HEK293 (cell line): ENCODE measurements at regions not wholly inside any gene's neighbourhood (a gene's known extent, or its start where the extent isn't known, plus 50 kb on each side); places are given as distances from the start of the nearest gene placed in this dataset.
"Not testable (repeated sequence)": the region's sequence is repeated elsewhere in the genome, so short reads cannot be mapped to it uniquely, and the experiment has no call there.

Experiments
- CTCF ChIA-PET: fragments of 350-600 bp; formaldehyde crosslinking; extraction: SDS; loops from one replicate; lab custom pipeline; 2021; ENCODE audit warnings: antibody characterized with exemption; lab: Yijun Ruan, JAX
- POLR2A ChIA-PET: fragments of 300-600 bp; formaldehyde crosslinking; extraction: SDS; loops from one replicate; lab custom pipeline; 2020; ENCODE audit warnings: antibody characterized with exemption, inconsistent platforms; lab: Yijun Ruan, JAX
- H3K27ac ChIP-seq: fragments of 200-500 bp; sonication (Bioruptor generic); 2 replicates; pipeline ENCODE4 v1.5.1; 2014; ENCODE audit warnings: low read depth, low read length, control low read depth, inconsistent platforms; ENCODE audit errors: extremely low read depth
- H3K36me3 ChIP-seq, 2 experiments: fragments of 200-500 bp in 1 of 2; sonication (Bioruptor generic) in 1 of 2; 1 replicate in 1 of 2; 2 replicates in 1 of 2; pipeline ENCODE4 v1.5.1; 2014 to 2017; ENCODE audit warnings: inconsistent platforms in 2 of 2, low read length in 2 of 2; ENCODE audit not compliant: control insufficient read depth in 2 of 2, insufficient read depth in 1 of 2
- H3K4me1 ChIP-seq: fragments of 200-500 bp; sonication (Bioruptor generic); 2 replicates; pipeline ENCODE4 v1.5.1; 2014; ENCODE audit warnings: mild to moderate bottlenecking, low read length, inconsistent platforms; ENCODE audit not compliant: control insufficient read depth, insufficient read depth
- H3K4me3 ChIP-seq: 2 replicates; pipeline ENCODE4 v1.5.1; 2011; ENCODE audit warnings: low read depth, mild to moderate bottlenecking, control low read depth, low read length, moderate library complexity
- H3K9me3 ChIP-seq: fragments of 200-500 bp; sonication (Bioruptor generic); 2 replicates; pipeline ENCODE4 v1.5.1; 2014; ENCODE audit warnings: low read depth, low read length, inconsistent platforms; ENCODE audit not compliant: control insufficient read depth, insufficient read depth
- BCL11A ChIP-seq: fragments of 450-650 bp; formaldehyde crosslinking; IDR thresholded peaks from 2 replicates; pipeline ENCODE4 v1.5.1; 2016; ENCODE audit warnings: low read depth, missing biosample characterization, missing genetic modification characterization
- BCL6B ChIP-seq: fragments of 450-650 bp; formaldehyde crosslinking; IDR thresholded peaks from 2 replicates; pipeline ENCODE4 v1.5.1; 2017; ENCODE audit warnings: missing biosample characterization, missing genetic modification characterization
- EGR2 ChIP-seq: fragments of 450-650 bp; formaldehyde crosslinking; IDR thresholded peaks from 2 replicates; pipeline ENCODE4 v1.5.1; 2016; ENCODE audit warnings: low read depth, missing biosample characterization, missing genetic modification characterization
- GLIS2 ChIP-seq: fragments of 450-650 bp; formaldehyde crosslinking; IDR thresholded peaks from 2 replicates; pipeline ENCODE4 v1.5.1; 2016; ENCODE audit warnings: missing biosample characterization, missing genetic modification characterization
- KLF1 ChIP-seq: fragments of 450-650 bp; formaldehyde crosslinking; IDR thresholded peaks from 2 replicates; pipeline ENCODE4 v1.5.1; 2016; ENCODE audit warnings: missing biosample characterization, missing genetic modification characterization
- OVOL3 ChIP-seq: fragments of 450-650 bp; formaldehyde crosslinking; IDR thresholded peaks from 2 replicates; pipeline ENCODE4 v1.5.1; 2016; ENCODE audit warnings: missing biosample characterization, missing genetic modification characterization
- SETDB1 ChIP-seq: IDR thresholded peaks from one replicate; pipeline ENCODE4 v1.6.1; 2017; ENCODE audit warnings: mild to moderate bottlenecking, low read length, moderate library complexity, mixed read lengths; ENCODE audit not compliant: insufficient read length
- SP3 ChIP-seq: fragments of 450-650 bp; formaldehyde crosslinking; IDR thresholded peaks from 2 replicates; pipeline ENCODE4 v1.5.1; 2016; ENCODE audit warnings: missing biosample characterization, missing genetic modification characterization
- ZBTB17 ChIP-seq: fragments of 450-650 bp; formaldehyde crosslinking; IDR thresholded peaks from 2 replicates; pipeline ENCODE4 v1.5.1; 2016; ENCODE audit warnings: missing biosample characterization, missing genetic modification characterization
- ZNF146 ChIP-seq: fragments of 450-650 bp; formaldehyde crosslinking; IDR thresholded peaks from 2 replicates; pipeline ENCODE4 v1.5.1; 2016; ENCODE audit warnings: missing biosample characterization, missing genetic modification characterization
- ZNF169 ChIP-seq: fragments of 450-650 bp; formaldehyde crosslinking; IDR thresholded peaks from 2 replicates; pipeline ENCODE4 v1.5.1; 2016; ENCODE audit warnings: missing biosample characterization, missing genetic modification characterization
- ZNF2 ChIP-seq: fragments of 450-650 bp; formaldehyde crosslinking; IDR thresholded peaks from 2 replicates; pipeline ENCODE4 v1.5.1; 2016; ENCODE audit warnings: missing biosample characterization, missing genetic modification characterization
- ZNF23 ChIP-seq: fragments of 450-650 bp; formaldehyde crosslinking; IDR thresholded peaks from 2 replicates; pipeline ENCODE4 v1.5.1; 2016; ENCODE audit warnings: missing biosample characterization, missing genetic modification characterization, borderline replicate concordance
- ZNF280D ChIP-seq: fragments of 450-650 bp; formaldehyde crosslinking; IDR thresholded peaks from 2 replicates; pipeline ENCODE4 v1.5.1; 2016; ENCODE audit warnings: missing biosample characterization, missing genetic modification characterization
- ZNF324 ChIP-seq: fragments of 450-650 bp; formaldehyde crosslinking; IDR thresholded peaks from 2 replicates; pipeline ENCODE4 v1.5.1; 2016; ENCODE audit warnings: missing biosample characterization, missing genetic modification characterization
- ZNF529 ChIP-seq: fragments of 450-650 bp; formaldehyde crosslinking; IDR thresholded peaks from 2 replicates; pipeline ENCODE4 v1.5.1; 2017; ENCODE audit warnings: missing genetic modification characterization, missing biosample characterization; ENCODE audit not compliant: insufficient replicate concordance
- ZNF571 ChIP-seq: fragments of 450-650 bp; formaldehyde crosslinking; IDR thresholded peaks from 2 replicates; pipeline ENCODE4 v1.5.0; 2017; ENCODE audit warnings: missing biosample characterization, missing genetic modification characterization
- ZNF585B ChIP-seq: fragments of 450-650 bp; formaldehyde crosslinking; IDR thresholded peaks from 2 replicates; pipeline ENCODE4 v1.5.1; 2016; ENCODE audit warnings: missing biosample characterization, missing genetic modification characterization
- TF ChIP-seq, protein P1 (sequence below): fragments of 450-650 bp; formaldehyde crosslinking; IDR thresholded peaks from 2 replicates; pipeline ENCODE4 v1.5.1; 2016; ENCODE audit warnings: missing biosample characterization, missing genetic modification characterization
- TF ChIP-seq, protein P2 (sequence below): fragments of 450-650 bp; formaldehyde crosslinking; IDR thresholded peaks from 2 replicates; pipeline ENCODE4 v1.5.1; 2016; ENCODE audit warnings: missing biosample characterization, missing genetic modification characterization

- TF ChIP-seq ZNF280D (tag by site-specific recombination) (peak; percentile 76; the same call in 1 of the 2 replicates), ZNF146 (tag by site-specific recombination) (peak; percentile 92)
- TF ChIP-seq, protein P1, sequence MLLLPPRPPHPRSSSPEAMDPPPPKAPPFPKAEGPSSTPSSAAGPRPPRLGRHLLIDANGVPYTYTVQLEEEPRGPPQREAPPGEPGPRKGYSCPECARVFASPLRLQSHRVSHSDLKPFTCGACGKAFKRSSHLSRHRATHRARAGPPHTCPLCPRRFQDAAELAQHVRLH (tag by site-specific recombination) = peak; percentile 65; the same call in 1 of the 2 replicates
- TF ChIP-seq, all 188 proteins: peak for 3; not testable (repeated sequence) for 185
- H3K27ac ChIP-seq, H3K4me3 ChIP-seq, POLR2A ChIA-PET, H3K36me3 ChIP-seq, H3K9me3 ChIP-seq, H3K4me1 ChIP-seq: not testable (repeated sequence)
- CTCF ChIA-PET = interaction anchor here (0.7 kb wide), 1 partner anchor 8 kb away, joined by 3 read pairs; no protein-coding TSS in a partner anchor
These were observed 219.4 kb downstream of the CYB561 start for GRCh38 chr17:63226720-63227119.

DNA sequence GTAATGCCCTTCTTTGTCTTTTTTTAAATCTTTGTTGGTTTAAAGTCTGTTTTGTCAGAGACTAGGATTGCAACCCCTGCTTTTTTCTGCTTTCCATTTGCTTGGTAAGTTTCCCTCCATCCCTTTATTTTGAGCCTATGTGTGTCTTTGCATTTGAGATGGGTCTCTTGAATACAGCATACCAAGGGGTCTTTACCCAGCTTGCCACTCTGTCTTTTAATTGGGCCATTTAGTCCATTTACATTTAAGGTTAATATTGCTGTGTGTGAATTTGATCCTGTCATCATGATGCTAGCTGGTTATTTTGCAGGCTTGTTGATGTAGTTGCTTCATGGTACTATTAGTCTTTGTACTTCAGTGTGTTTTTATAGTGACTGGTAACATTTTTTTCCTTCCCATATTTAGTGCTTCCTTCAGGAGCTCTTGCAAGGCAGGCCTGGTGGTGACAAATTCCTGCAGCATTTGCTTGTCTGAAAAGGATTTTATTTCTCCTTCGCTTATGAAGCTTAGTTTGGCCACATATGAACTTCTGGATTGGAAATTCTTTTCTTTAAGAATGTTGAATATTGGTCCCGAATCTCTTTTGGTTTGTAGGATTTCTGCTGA lies 215.0 kb downstream of the CYB561 start:
- H3K9me3 ChIP-seq, POLR2A ChIA-PET, H3K4me3 ChIP-seq, H3K27ac ChIP-seq, H3K36me3 ChIP-seq, H3K4me1 ChIP-seq: not testable (repeated sequence)
- CTCF ChIA-PET = interaction anchor here (0.7 kb wide), 1 partner anchor 370 kb away, joined by 4 read pairs; no protein-coding TSS in a partner anchor
- TF ChIP-seq ZNF529 (tag by site-specific recombination) (peak; percentile 89), SETDB1 (peak; percentile 75)

DNA sequence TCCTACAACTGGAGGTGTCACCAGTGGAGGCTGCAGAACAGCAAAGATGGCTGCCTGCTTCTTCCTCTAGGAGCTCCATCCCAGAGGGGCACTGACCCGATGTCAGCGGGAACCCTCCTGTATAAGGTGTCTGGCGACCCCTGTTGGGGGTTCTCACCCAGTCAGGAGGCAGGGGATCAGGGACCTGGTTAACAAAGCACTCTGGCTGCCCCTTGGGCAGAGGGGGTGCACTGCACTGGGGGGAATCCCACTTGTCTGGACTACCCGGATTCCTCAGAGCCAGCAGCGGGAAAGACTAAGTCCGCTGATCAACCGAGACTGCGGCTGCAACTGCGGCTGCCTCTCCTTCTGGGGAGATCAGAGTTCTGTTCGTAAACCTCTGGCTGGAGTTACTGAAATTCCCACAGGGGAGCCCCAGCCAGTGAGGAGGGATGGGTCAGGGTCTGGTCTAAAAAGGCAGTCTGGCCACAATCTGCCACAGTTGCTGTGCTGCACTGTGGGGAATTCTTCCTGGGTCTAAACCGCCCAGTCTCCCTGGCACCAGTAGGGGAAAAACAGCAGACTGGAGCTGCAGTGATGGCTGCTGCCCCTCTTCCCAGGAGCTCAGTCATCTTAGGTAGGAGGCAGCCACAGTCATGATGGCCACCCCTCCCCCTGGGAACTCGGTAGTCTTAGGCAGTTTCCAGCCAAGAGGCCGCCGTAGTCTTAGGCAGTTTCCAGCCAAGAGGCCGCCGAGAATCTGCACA lies 213.4 kb downstream of the CYB561 start:
- TF ChIP-seq ZNF169 (tag by site-specific recombination) = no peak
- no peak for TF ChIP-seq ZNF571
- TF ChIP-seq ZBTB17 (tag by site-specific recombination) = no peak
- H3K4me1 ChIP-seq = no peaks in the 10 kb centered on the region
- H3K36me3 ChIP-seq = no peaks in the 10 kb centered on the region; a peak in 1 of 3 replicates
- H3K27ac ChIP-seq = no peak overlapping the region
- H3K9me3 ChIP-seq = no peaks in the 10 kb centered on the region
- POLR2A ChIA-PET = no interaction called here
- no peak overlapping the region for H3K4me3 ChIP-seq
- CTCF ChIA-PET = interaction anchor here (0.7 to 1.3 kb wide), 2 partner anchors 116 to 174 kb away, joined by 3 to 6 read pairs; no protein-coding TSS in a partner anchor

- H3K4me1 ChIP-seq = no peaks in the 10 kb centered on the region
- no peak overlapping the region for H3K4me3 ChIP-seq
- H3K36me3 ChIP-seq = no peaks in the 10 kb centered on the region; a peak in 1 of 3 replicates
- H3K27ac ChIP-seq = no peak overlapping the region
- ChIA-PET POLR2A (no interaction called here), CTCF (no interaction called here)
- no peaks in the 10 kb centered on the region for H3K9me3 ChIP-seq
- TF ChIP-seq GLIS2 (tag by site-specific recombination) = no peak
- TF ChIP-seq BCL11A = no peak
- TF ChIP-seq SP3 (tag by site-specific recombination) = no peak
- no peak for TF ChIP-seq KLF1
- no peak for TF ChIP-seq ZNF23 (tag by site-specific recombination)
- no peak for TF ChIP-seq ZNF2
- TF ChIP-seq OVOL3 = no peak
- TF ChIP-seq EGR2 = no peak
- TF ChIP-seq ZNF324 (tag by site-specific recombination) = no peak
- TF ChIP-seq, protein P2, sequence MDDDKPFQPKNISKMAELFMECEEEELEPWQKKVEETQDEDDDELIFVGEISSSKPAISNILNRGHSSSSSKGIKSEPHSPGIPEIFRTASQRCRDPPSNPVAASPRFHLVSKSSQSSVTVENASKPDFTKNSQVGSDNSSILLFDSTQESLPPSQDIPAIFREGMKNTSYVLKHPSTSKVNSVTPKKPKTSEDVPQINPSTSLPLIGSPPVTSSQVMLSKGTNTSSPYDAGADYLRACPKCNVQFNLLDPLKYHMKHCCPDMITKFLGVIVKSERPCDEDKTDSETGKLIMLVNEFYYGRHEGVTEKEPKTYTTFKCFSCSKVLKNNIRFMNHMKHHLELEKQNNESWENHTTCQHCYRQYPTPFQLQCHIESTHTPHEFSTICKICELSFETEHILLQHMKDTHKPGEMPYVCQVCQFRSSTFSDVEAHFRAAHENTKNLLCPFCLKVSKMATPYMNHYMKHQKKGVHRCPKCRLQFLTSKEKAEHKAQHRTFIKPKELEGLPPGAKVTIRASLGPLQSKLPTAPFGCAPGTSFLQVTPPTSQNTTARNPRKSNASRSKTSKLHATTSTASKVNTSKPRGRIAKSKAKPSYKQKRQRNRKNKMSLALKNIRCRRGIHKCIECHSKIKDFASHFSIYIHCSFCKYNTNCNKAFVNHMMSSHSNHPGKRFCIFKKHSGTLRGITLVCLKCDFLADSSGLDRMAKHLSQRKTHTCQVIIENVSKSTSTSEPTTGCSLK (tag by site-specific recombination) = no peak
- no peak for TF ChIP-seq BCL6B
- no peak for TF ChIP-seq ZNF585B (tag by site-specific recombination)
These were observed 206.0 kb downstream of the CYB561 start for GRCh38 chr17:63240106-63240505.
